Activated naive CD4-positive, alpha-beta T cell treated with anti-CD3 and anti-CD28 coated beads, Interleukin-2, amount 10 ng/mL, durations not matched to agents 7 days and 5 days (primary cell): ENCODE measurements at regions not wholly inside any gene's neighbourhood (a gene's known extent, or its start where the extent isn't known, plus 50 kb on each side); places are given as distances from the start of the nearest gene placed in this dataset.

Experiments
- CTCF ChIA-PET: fragments of 350-600 bp; sonication (Branson Sonifier 250); formaldehyde crosslinking; loops from one replicate; lab custom pipeline; 2021; ENCODE audit warnings: antibody characterized with exemption; lab: Charles Lee
- DNase-seq: peaks from one replicate; pipeline ENCODE4 v3.0.0-alpha.2; 2020
- H3K27ac Mint-ChIP-seq: one replicate; pipeline ENCODE4 v1.8.0; 2021; ENCODE audit warnings: mild to moderate bottlenecking, moderate library complexity, mixed read lengths
- H3K27me3 Mint-ChIP-seq: one replicate; pipeline ENCODE4 v1.8.0; 2021; ENCODE audit warnings: mild to moderate bottlenecking, mixed read lengths
- H3K36me3 Mint-ChIP-seq: one replicate; pipeline ENCODE4 v1.8.0; 2021; ENCODE audit warnings: mixed read lengths
- H3K4me1 Mint-ChIP-seq: one replicate; pipeline ENCODE4 v1.8.0; 2021; ENCODE audit warnings: mixed read lengths
- H3K4me3 Mint-ChIP-seq: one replicate; pipeline ENCODE4 v1.8.0; 2021; ENCODE audit warnings: mild to moderate bottlenecking, moderate library complexity, mixed read lengths
- H3K9me3 Mint-ChIP-seq: one replicate; pipeline ENCODE4 v1.8.0; 2021; ENCODE audit warnings: mixed read lengths

GRCh38 chr4:101594588-101594987 is 195.9 kb upstream of the BANK1 start:
- H3K9me3 Mint-ChIP-seq, result no peaks in the 10 kb centered on the region
- no peak for DNase-seq
- no peaks in the 10 kb centered on the region for H3K27me3 Mint-ChIP-seq
- no peak overlapping the region for H3K27ac Mint-ChIP-seq
- no peaks in the 10 kb centered on the region for H3K36me3 Mint-ChIP-seq
- CTCF ChIA-PET, result no interaction called here
- H3K4me1 Mint-ChIP-seq, result no peaks in the 10 kb centered on the region
- no peak overlapping the region for H3K4me3 Mint-ChIP-seq

DNA sequence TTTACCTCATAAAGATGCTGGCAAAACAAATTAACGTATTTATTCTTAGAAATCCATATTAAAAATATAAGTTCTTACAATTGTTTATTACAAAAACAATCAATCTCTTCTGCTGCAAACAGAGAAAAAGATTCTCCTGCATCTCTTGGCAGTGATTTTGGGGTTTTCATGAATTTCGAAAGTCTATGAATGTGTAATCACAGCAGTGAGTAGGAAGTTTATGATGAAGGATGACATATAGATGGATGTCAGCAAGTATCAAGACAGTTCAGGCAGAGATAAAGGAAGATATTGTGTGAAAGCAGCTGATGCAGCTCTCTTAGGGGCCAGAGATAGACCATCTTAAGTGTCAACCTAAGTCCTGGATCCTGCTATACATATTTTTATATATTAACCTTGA is 196.9 kb upstream of the BANK1 start:
- CTCF ChIA-PET, result no interaction called here
- no peaks in the 10 kb centered on the region for H3K9me3 Mint-ChIP-seq
- no peaks in the 10 kb centered on the region for H3K36me3 Mint-ChIP-seq
- H3K4me1 Mint-ChIP-seq, result no peaks in the 10 kb centered on the region
- H3K27ac Mint-ChIP-seq, result no peak overlapping the region
- H3K4me3 Mint-ChIP-seq, result no peak overlapping the region
- DNase-seq, result no peak
- no peaks in the 10 kb centered on the region for H3K27me3 Mint-ChIP-seq

GRCh38 chr4:101584306-101584705 is 206.2 kb upstream of the BANK1 start:
- CTCF ChIA-PET, result no interaction called here
- H3K4me1 Mint-ChIP-seq, result no peaks in the 10 kb centered on the region
- no peaks in the 10 kb centered on the region for H3K36me3 Mint-ChIP-seq
- H3K9me3 Mint-ChIP-seq, result peaks cover 9% of the 10 kb centered on the region
- H3K27me3 Mint-ChIP-seq, result peaks cover 7% of the 10 kb centered on the region
- DNase-seq, result no peak
- no peak overlapping the region for H3K27ac Mint-ChIP-seq
- no peak overlapping the region for H3K4me3 Mint-ChIP-seq

GRCh38 chr4:101563126-101563525 is 215.8 kb upstream of the PPP3CA start:
- Mint-ChIP-seq H3K27ac (no peak overlapping the region), H3K27me3 (peaks cover 4% of the 10 kb centered on the region), H3K4me1 (no peaks in the 10 kb centered on the region), H3K36me3 (no peaks in the 10 kb centered on the region), H3K4me3 (no peak overlapping the region), H3K9me3 (peaks cover 1% of the 10 kb centered on the region)
- no peak for DNase-seq
- CTCF ChIA-PET, result no interaction called here

DNA sequence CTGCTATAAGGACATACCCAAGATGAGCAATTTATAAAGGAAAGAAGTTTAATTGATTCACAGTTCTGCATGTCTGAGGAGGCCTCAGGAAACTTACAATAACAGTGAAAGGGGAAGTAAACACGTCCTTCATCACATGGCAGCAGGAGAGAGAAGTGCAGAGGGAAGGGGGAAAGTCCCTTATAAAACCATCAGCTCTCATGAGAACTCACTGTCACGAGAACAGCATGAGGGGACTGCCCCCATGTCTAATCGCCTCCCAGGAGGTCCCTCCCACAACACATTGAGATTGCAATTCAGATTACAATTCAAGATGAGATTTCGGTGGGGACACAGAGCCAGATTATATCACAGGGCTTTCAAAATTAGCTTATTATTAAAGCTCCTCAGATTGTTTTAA is 209.5 kb upstream of the PPP3CA start:
- DNase-seq, result no peak
- Mint-ChIP-seq H3K27ac (no peak overlapping the region), H3K27me3 (no peaks in the 10 kb centered on the region), H3K36me3 (no peaks in the 10 kb centered on the region), H3K9me3 (peaks cover 4% of the 10 kb centered on the region), H3K4me1 (no peaks in the 10 kb centered on the region), H3K4me3 (no peak overlapping the region)
- CTCF ChIA-PET, result no interaction called here

DNA sequence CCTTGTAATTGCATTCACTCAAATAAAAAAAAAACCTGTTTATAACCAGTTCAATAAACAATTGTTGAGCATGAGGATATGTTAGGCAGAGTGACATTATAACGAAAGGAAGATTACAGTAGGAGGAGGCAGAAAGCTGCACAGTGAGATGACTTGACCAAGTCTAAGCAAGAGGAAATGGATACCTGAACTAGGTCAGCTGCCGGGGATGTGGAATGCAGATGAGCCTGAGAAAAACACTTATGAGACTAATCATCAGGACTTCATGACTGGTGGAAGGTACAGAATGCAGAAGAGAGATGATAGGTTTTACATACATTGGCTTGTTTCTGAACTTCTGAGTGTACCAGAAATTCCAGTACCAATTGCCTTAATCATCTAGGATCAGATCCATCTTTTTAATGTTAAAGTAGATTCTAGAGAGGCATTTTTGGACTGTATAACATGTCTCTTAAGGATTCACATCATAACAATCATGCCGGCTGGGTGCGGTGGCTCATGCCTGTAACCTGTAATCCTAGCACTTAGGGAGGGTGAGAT is 208.1 kb upstream of the PPP3CA start:
- no peaks in the 10 kb centered on the region for H3K4me1 Mint-ChIP-seq
- DNase-seq, result no peak

DNA sequence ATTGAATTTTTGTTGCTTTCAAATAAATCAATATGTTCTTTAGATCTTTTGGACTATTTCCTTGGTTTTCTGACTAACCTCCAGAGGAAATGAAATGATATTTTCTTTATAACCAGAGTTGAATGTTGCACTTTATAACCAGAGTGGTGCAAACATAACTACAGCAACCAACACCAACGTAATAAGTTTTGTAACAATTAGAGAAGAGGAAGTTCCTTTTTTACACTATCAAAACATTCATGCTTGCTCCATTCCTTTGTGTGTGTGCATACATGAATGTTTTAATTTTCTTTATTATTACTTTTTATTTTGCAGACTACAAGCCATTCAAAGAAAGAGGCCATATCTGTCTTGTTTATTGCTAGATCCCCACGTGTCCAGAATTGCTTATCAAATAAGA is 193.0 kb upstream of the PPP3CA start:
- Mint-ChIP-seq H3K27ac (no peak overlapping the region), H3K4me1 (no peaks in the 10 kb centered on the region), H3K27me3 (peaks cover 12% of the 10 kb centered on the region), H3K4me3 (no peak overlapping the region), H3K36me3 (no peaks in the 10 kb centered on the region), H3K9me3 (no peaks in the 10 kb centered on the region)
- no peak for DNase-seq
- CTCF ChIA-PET, result no interaction called here

More for the DNA sequence above, 208.1 kb upstream of the PPP3CA start:
- Mint-ChIP-seq H3K4me3 (no peak overlapping the region), H3K9me3 (peaks cover 4% of the 10 kb centered on the region), H3K27ac (no peak overlapping the region), H3K36me3 (no peaks in the 10 kb centered on the region), H3K27me3 (peaks cover 3% of the 10 kb centered on the region)
- CTCF ChIA-PET, result no interaction called here

DNA sequence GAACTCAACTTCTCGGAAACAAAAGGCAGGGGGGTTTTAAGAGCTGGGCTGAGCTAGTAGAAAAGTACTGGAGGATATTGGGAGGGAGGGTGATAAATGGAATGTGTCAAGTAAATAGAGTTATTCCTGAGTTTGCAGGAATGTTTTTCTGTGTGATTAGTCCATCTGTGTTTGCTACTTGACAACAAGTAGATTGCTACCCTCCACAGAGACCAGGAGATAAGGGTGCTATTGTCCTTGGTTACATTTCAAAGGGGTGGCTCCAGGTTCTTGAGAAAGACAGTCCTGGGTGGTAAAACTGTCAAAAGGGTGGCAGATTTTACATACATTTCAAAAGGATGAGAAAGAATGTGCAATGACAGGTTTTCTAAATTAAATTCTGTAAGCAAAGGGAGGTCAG is 181.2 kb upstream of the PPP3CA start:
- Mint-ChIP-seq H3K36me3 (no peaks in the 10 kb centered on the region), H3K4me3 (no peak overlapping the region), H3K9me3 (no peaks in the 10 kb centered on the region), H3K4me1 (peaks cover 10% of the 10 kb centered on the region), H3K27ac (no peak overlapping the region), H3K27me3 (peaks cover 7% of the 10 kb centered on the region)
- DNase-seq, result no peak
- CTCF ChIA-PET, result no interaction called here

GRCh38 chr4:101527188-101527587 is 179.9 kb upstream of the PPP3CA start:
- H3K9me3 Mint-ChIP-seq, result no peaks in the 10 kb centered on the region
- H3K27me3 Mint-ChIP-seq, result peaks cover 7% of the 10 kb centered on the region
- no peak overlapping the region for H3K27ac Mint-ChIP-seq
- CTCF ChIA-PET, result no interaction called here
- H3K4me3 Mint-ChIP-seq, result no peak overlapping the region
- peak; percentile 54 for DNase-seq
- H3K4me1 Mint-ChIP-seq, result peaks cover 10% of the 10 kb centered on the region
- no peaks in the 10 kb centered on the region for H3K36me3 Mint-ChIP-seq

DNA sequence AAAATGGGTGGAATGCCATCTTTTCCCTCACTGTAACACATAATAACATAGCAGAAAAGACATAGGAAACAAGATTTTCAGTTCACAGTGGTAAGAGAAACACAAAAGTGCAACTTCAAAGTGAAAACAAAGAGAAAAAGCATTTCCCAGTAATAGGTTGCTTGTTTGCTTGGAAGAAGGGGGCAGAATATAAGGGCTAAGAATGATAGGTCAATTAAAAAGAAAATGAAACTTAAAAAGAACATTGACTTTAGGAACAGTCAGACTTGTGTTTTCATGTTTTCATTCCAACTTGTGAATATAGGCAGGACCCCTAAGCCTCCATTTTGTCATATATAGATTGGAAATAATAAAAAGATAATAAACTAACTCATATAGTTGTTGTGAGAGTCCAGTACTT is 168.2 kb upstream of the PPP3CA start:
- H3K9me3 Mint-ChIP-seq, result no peaks in the 10 kb centered on the region
- no peak overlapping the region for H3K27ac Mint-ChIP-seq
- no peak overlapping the region for H3K4me3 Mint-ChIP-seq
- no peak for DNase-seq
- H3K27me3 Mint-ChIP-seq, result no peaks in the 10 kb centered on the region
- H3K4me1 Mint-ChIP-seq, result peaks cover 12% of the 10 kb centered on the region
- CTCF ChIA-PET, result no interaction called here
- no peaks in the 10 kb centered on the region for H3K36me3 Mint-ChIP-seq

DNA sequence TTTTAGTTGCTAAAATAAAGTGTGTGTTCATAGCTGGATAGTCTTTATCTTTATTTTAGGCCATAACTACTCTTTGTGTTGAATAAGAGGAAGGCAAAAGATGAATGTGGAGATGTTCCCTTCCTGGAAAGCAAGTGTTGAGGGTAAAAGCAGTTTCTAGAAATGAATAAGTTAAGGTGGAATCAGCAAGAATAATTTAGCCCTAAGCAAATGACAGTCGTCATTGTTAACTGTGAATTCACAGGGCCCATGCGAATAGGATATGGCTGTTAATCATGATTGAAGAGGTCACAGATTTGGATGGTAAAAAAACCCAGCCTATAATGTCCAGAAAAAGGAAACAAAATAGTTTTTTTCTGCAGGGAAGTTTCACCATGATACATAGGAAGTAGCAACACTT is 167.8 kb upstream of the PPP3CA start:
- H3K36me3 Mint-ChIP-seq, result no peaks in the 10 kb centered on the region
- H3K27ac Mint-ChIP-seq, result no peak overlapping the region
- peaks cover 12% of the 10 kb centered on the region for H3K4me1 Mint-ChIP-seq
- no peaks in the 10 kb centered on the region for H3K9me3 Mint-ChIP-seq
- no peak overlapping the region for H3K4me3 Mint-ChIP-seq
- CTCF ChIA-PET, result no interaction called here
- DNase-seq, result no peak
- no peaks in the 10 kb centered on the region for H3K27me3 Mint-ChIP-seq

DNA sequence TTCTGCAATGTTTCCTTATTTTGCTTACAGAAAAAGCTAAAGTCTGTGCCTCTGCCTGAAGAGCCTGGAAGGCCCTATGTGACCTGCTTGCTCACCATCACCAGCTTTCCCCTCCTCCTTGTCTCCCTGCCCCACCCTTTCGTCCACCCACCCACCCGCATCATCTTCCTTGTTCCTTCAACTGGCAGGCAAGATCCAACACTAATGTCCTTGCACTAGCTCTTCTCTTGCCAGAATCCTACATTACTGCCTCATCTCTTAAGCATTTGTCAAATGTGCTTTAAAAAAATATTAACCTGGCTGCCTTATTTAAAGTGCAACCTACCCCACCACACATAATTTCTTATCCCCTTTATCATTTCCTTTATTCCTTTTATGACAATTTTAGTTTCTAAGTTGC is 165.1 kb upstream of the PPP3CA start:
- no peak for DNase-seq
- no peaks in the 10 kb centered on the region for H3K27me3 Mint-ChIP-seq
- H3K4me1 Mint-ChIP-seq, result peaks cover 12% of the 10 kb centered on the region
- no peak overlapping the region for H3K27ac Mint-ChIP-seq
- no peak overlapping the region for H3K4me3 Mint-ChIP-seq
- H3K36me3 Mint-ChIP-seq, result no peaks in the 10 kb centered on the region
- H3K9me3 Mint-ChIP-seq, result no peaks in the 10 kb centered on the region
- CTCF ChIA-PET, result interaction anchor here (1.2 kb wide), 1 partner anchor 85 kb away, joined by 3 read pairs; no protein-coding TSS in a partner anchor

- Mint-ChIP-seq H3K27ac (no peak overlapping the region), H3K27me3 (peaks cover 3% of the 10 kb centered on the region), H3K36me3 (no peaks in the 10 kb centered on the region), H3K9me3 (no peaks in the 10 kb centered on the region), H3K4me3 (no peak overlapping the region), H3K4me1 (no peaks in the 10 kb centered on the region)
- DNase-seq, result no peak
- CTCF ChIA-PET, result no interaction called here
Measured at GRCh38 chr4:101501421-101501820, 154.1 kb upstream of the PPP3CA start.

DNA sequence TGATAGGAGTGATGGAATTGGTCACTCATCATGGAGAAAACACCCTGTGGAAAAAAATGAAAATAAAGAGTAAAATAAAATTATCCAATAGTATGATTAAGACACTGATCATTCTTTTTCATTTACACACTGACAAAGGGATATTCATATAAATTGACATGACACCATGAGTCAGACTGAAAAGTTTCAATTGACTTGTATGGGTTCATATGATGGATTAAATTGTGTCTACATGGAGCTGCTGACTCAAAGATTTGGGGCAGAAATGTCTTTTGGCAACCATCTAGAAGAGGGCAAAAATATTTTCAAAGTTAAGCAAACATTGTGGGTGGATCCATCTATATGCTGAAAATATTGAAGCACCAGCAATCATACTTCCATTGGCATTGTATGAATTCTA is 153.4 kb upstream of the PPP3CA start:
- DNase-seq, result no peak

GRCh38 chr4:101475246-101475645 is 127.9 kb upstream of the PPP3CA start:
- Mint-ChIP-seq H3K4me3 (no peak overlapping the region), H3K27ac (no peak overlapping the region), H3K9me3 (peaks cover 5% of the 10 kb centered on the region), H3K4me1 (no peaks in the 10 kb centered on the region), H3K27me3 (peaks cover 11% of the 10 kb centered on the region), H3K36me3 (no peaks in the 10 kb centered on the region)
- CTCF ChIA-PET, result no interaction called here
- no peak for DNase-seq

More for the DNA sequence above, 153.4 kb upstream of the PPP3CA start:
- Mint-ChIP-seq H3K27me3 (peaks cover 3% of the 10 kb centered on the region), H3K4me3 (no peak overlapping the region), H3K27ac (no peak overlapping the region), H3K4me1 (no peaks in the 10 kb centered on the region), H3K9me3 (no peaks in the 10 kb centered on the region), H3K36me3 (no peaks in the 10 kb centered on the region)
- CTCF ChIA-PET, result no interaction called here

GRCh38 chr4:101471201-101471600 is 123.9 kb upstream of the PPP3CA start:
- Mint-ChIP-seq H3K9me3 (no peaks in the 10 kb centered on the region), H3K27me3 (peaks cover 15% of the 10 kb centered on the region), H3K27ac (no peak overlapping the region), H3K4me1 (no peaks in the 10 kb centered on the region), H3K4me3 (no peak overlapping the region), H3K36me3 (no peaks in the 10 kb centered on the region)
- CTCF ChIA-PET, result no interaction called here
- DNase-seq, result no peak
